NT2/D1 (cell line): ENCODE measurements at regions not wholly inside any gene's neighbourhood (a gene's known extent, or its start where the extent isn't known, plus 50 kb on each side); places are given as distances from the start of the nearest gene placed in this dataset.

Experiments used
- SUZ12 ChIP-seq: IDR thresholded peaks from 2 replicates; pipeline ENCODE4 v1.6.1; 2011; ENCODE audit not compliant: insufficient read length, insufficient read depth; ENCODE audit errors: extremely low read depth
- YY1 ChIP-seq: IDR thresholded peaks from 2 replicates; pipeline ENCODE4 v1.6.1; 2011; ENCODE audit not compliant: insufficient read length, insufficient read depth
- ZNF274 ChIP-seq: IDR thresholded peaks from 2 replicates; pipeline ENCODE4 v1.6.1; 2011; ENCODE audit warnings: mild to moderate bottlenecking, low read depth, low read length

DNA sequence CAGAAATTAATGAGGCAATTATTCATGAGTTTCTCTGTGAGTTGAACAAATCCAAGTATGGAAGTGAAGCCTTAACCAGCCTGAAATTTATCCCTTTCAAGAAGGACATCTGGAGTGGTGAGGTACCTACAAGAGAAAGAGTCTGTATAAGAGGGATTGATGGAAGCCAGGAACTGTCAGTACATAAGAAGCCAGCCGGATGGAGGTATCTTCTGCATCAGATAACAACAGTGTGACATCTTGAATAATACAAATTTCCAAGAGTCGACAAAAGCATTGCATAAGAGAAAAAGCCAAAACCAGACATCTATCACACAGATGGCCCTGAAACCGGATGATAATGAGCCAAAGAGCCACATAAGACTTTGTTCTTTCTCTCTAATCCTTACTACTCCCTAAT lies 781.2 kb downstream of the FLRT2 start:
- TF ChIP-seq ZNF274, result no peak
- TF ChIP-seq SUZ12, result no peak
- no peak for TF ChIP-seq YY1
